NCI-H2171 (cell line): ENCODE measurements at regions not wholly inside any gene's neighbourhood (a gene's known extent, or its start where the extent isn't known, plus 50 kb on each side); places are given as distances from the start of the nearest gene placed in this dataset.

Source experiments
- DNase-seq: peaks from one replicate; lab custom pipeline; 2025; lab: John Stamatoyannopoulos, UW

GRCh38 chr4:125515016-125515415 is 200.3 kb downstream of the FAT4 start:
- DNase-seq: no peak

- DNase-seq: no peak
These were observed 203.1 kb downstream of the FAT4 start for GRCh38 chr4:125517831-125518230.

DNA sequence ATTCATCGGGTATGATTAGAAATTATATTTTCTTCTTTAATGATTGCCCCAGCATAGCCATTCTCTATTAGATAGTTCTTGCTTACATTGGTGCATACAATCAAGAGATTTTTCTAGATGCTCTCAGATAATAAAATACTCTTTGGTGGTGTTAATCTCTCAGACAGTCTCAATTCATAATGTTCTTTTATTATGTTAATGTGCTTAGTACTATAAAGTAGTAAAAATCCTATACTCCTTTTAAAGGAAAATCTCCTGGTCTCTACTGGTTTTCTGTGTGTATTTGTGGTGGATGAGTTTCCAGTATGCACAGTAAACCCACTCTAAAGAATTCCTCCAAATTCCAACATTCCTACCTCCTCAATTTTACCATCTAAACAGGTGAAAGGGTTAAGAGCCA is 203.5 kb downstream of the FAT4 start:
- DNase-seq: no peak

DNA sequence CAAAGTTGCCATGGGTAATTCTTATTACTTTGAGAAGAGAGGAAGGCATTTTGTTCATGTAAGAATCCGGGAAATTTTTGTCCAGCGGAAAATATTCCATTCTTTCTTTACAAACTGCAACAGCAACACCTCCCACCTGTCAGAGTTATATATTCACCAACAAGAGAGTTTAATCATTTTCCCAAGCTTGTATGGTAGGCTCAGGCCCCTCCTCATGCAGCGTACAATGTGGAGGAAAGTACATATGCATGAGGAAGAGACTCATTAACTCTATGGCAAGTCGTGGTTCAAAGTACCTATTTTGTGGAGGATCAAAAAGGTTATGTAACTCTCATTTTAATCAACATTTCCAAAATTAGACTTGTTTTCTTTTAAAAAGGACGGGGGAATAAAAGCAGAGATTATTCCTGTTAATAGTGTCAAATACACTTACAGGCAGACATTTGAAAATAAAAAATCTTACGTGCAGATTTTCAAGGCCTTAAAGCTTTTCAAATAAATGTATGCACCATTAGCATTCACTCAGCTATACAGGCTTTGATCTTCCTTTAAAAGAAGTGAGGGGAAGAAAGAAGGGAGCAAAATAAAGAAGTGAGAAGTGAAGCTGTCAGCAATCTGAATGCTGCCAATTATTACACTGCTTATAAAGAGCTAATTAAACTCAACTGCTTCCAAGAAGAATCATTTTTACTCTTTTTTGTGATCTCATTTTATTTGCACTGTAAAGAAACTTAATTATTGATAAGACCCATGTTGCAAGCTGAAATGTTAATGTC is 204.8 kb downstream of the FAT4 start:
- no peak for DNase-seq

DNA sequence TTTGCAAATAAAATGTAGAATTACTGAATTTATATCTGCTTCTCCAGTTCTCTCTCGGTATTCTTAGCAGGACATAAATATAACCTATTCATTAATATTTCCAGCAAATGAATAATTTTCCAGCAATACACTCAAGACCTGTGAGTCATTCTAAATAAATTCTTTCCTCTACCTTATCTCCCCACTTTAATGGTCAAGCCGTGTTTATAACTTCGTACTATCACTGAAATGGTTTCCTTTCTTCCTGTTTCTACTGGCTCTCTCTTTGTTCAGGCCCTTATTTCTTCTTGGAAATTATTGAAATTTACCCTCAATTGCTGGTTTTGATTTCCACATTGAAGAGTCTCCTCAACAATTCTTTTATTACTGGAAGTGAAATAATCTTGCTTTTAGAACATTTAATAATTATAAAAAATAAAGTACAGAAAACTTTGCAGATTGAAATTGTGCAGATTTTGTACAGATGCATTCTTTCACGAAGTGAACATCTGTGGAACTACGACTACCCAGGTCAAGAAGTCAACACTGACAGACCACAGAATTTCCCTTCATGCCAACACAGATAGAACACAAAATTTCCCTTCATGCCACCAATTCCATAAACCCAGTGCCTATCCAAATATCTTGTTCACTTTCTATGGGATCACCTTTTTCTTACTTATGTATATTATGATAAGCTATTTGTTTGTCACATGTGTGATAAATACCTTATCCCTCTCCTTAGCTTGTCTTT is 205.7 kb downstream of the FAT4 start:
- DNase-seq: no peak

DNA sequence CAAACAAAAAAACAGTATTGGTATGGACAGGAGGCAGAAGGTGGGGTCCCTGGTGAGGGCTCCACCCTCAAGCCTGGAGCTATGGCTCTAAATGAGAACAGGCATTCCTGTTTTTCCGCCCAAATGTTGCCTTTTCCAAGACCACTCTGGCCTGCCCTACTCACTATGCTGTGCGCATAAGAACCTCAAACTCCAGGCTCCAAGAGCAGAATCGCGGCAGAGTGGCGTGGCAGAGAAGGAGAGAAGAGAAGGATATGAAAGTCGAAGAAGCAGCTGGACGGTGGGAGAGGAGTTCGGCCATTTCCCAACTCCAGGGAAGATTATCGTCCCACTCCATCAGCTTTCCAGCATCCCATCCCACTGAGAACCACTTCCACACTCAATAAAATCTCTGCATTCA is 207.8 kb downstream of the FAT4 start:
- DNase-seq: no peak

- DNase-seq: no peak
These were observed 208.2 kb downstream of the FAT4 start for GRCh38 chr4:125522992-125523391.

DNA sequence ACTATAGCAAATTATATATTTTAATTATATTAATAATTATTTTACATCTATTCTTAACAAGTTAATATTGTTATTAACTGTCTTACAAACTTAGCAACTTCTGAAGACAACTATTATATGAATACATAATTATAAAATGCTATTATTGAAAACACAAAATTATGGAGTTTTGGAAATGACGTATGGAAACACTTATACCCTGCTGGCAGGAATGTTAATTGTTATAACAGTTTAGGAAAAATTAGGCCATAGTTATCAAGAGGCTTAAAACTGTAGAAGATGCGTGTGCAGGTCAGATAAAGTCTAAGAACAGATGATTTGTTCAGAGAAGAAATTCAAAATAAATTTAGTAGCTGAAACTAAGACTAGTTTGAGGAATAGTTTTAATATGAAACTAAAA is 211.7 kb downstream of the FAT4 start:
- DNase-seq: no peak

DNA sequence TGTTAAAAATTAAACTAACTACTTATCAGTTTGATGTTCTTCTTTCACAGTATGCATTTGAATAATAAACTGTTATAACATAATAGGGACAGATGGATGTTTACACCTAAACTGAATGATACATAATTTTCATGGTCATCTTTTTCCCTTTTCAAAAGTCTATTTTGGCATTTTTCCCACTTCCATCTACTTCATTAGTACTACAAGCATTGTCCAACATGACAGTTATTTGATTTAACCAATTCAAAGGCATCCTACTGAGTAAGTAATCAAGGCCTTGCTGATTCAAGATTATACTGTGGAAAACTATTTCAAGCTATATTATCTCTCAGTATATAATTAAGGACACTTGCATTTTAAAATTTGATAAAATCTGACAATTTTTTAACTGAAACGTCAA is 212.9 kb downstream of the FAT4 start:
- DNase-seq: no peak

DNA sequence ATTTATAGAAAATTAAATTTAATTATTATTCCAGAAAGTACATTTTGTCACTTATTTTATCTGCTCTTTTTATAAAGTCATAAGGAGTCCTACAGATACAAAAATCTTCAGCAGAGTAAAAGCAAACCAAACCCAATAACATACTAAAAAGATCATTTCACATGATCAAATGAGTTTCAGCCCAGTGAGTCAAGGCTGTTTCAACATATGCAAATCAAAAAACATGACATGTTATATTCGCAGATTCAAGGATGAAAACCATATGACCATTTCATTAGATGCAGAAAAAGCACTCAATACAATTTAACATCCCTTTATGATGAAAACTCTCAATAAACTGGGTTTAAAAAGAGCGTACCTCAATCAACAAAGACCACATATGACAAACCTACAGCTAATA is 214.3 kb downstream of the FAT4 start:
- no peak for DNase-seq

GRCh38 chr4:125538670-125539069 is 223.9 kb downstream of the FAT4 start:
- no peak for DNase-seq

DNA sequence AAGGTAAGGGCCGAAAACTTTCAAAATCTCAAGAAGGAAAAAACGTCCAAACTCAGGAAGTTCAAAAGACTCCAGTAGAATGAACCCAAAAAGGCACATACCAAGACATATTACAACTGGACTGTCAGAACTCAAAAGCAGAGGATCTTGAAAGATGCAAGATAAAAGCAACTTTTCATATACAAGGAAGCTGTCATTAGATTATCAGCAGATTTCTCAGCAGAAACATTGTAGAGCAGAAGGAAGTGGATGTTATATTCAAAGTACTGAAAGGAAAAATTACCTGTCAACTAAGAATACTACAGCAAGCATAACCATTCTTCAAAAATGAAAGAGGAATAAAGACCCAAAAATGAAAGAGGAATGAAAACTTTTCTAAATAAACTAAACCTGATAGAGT is 224.9 kb downstream of the FAT4 start:
- DNase-seq: no peak

DNA sequence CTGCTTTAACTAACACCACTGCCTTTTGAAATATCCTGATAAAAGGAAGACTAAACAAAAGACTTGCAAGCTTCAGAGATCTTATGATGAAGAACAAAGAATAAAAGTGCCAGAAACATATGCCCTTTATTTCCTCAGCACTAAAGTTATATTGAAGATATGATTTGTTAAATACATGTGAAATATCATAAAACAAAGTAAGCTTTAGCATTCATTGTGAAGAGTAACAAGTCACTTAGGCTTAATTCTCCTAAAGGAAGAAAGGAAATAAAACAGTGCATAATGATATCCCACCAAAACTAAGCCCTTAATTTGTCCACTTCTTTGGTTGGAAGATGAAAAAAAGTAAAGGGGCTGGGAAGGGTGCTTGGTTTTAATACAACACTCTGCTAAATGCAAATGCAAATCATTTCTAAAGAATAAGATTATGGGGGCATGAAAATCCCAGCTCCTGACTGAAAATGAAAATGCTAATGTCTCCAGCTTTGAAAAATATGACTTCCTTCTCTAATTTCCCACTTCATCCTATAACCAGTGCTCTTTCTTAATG is 227.2 kb downstream of the FAT4 start:
- DNase-seq: no peak

GRCh38 chr4:125546272-125546671 is 231.5 kb downstream of the FAT4 start:
- DNase-seq: no peak

DNA sequence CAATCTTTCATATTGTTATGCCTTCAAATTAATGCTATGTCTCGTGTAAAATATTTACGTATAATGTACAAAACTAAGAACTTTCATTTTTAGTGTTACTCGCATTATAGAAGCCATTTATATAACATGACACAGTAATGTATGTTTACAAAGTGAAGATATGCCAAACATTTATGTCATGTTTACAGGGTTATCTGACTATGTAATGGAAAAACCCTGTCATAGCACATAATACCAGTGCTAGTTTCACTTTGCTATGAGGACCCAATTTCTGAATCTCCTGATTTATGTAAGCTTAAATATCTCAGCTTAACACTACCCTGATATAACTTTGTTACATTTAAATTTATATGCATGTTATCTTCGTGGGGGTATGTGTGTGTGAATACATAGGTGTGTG is 233.1 kb downstream of the FAT4 start:
- DNase-seq: no peak

- no peak for DNase-seq
These were observed 236.0 kb downstream of the FAT4 start for GRCh38 chr4:125550769-125551168.

- DNase-seq: no peak
These were observed 236.7 kb downstream of the FAT4 start for GRCh38 chr4:125551466-125551865.

DNA sequence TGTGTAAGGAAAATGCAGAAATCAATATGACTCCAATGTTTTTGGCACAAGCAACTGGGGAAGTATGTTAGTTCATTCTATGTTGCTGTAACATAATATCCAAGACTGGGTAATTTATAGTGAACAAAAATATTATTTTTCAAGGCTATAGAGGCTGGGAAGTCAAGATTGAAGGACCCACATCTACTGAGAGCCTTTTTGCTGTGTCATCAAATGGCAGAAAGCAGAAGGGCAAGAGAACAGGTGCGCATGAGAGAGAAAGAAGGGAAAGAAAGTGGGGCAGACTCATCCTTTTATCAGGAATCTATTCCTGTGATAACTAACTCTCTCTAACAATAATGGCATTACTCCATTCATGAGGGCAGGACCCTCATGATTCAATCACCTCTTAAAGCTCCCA is 237.2 kb downstream of the FAT4 start:
- no peak for DNase-seq

GRCh38 chr4:125572601-125573000 is 257.8 kb downstream of the FAT4 start:
- no peak for DNase-seq

- no peak for DNase-seq
These were observed 258.6 kb downstream of the FAT4 start for GRCh38 chr4:125573368-125573767.

- no peak for DNase-seq
These were observed 259.0 kb downstream of the FAT4 start for GRCh38 chr4:125573786-125574185.

- no peak for DNase-seq
These were observed 267.5 kb downstream of the FAT4 start for GRCh38 chr4:125582302-125582701.

GRCh38 chr4:125590158-125590557 is 275.4 kb downstream of the FAT4 start:
- no peak for DNase-seq
